ENCODE measurements at regions not wholly inside any gene's neighbourhood (a gene's known extent, or its start where the extent isn't known, plus 50 kb on each side); places are given as distances from the start of the nearest gene placed in this dataset.
"Not testable (repeated sequence)": the region's sequence is repeated elsewhere in the genome, so short reads cannot be mapped to it uniquely, and the experiment has no call there.

DNA sequence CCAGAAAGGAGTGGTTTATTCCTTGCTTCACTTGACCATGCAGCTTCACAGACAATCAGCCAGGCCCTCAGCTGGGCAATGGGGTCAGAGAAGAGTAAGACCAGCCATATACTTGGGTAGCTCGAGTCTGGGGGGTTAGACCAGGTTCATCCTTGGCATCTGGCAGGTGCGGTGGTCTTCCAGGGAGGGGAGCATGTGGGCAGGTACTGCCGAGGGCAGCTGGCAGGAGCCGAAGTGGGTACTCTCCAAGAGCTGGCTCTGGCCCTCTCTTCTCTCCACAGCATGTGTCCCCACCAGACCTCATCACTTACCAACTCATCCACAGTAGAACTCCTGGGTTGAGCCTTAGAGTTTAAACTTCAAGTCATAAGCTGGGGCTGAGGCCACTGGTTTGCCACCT lies 156.8 kb downstream of the FOXD2 start:
- DNase-seq (ENCODE audit: low read depth): no peak

DNA sequence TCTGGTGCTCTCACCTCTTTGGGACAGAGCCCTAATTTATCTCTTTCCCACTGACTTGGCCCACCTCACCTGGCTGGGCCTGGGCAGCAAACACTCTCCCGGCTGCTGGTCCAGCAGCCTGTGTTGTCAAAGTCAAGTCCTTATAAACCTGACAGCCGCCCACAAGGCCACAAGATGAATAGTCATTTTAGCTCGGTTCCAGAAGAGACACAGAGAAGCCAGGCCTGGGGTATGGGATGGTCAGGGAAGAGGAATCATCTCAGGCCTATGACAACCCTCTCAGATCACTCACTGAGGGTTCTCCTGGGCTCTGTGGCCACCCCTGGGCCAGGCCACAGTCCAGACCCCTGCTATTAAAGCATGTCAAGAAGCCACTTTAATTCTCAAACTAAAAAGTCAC lies 158.5 kb downstream of the FOXD2 start:
- no peak for DNase-seq (ENCODE audit: low read depth)

DNA sequence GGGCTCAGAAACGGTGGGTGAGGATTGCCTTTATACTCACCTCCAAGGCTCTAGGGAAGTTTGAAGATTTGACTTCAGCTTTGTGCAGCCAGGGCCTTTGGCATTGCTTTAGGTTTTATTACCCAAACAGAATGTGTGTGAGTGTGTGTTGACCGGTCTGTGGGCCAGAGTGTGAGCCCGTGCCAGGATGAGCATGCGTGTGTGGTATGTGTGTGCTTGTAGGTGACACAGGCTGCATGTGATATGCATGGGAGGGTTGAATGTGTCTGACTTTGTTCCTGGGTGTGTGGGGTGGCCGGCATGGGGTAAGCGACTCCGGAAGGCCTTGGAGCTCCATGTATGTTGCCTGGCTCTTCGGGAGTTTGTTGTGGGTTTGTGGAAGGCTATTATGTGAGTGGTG lies 160.5 kb downstream of the FOXD2 start:
- no peak for DNase-seq (ENCODE audit: low read depth)

DNA sequence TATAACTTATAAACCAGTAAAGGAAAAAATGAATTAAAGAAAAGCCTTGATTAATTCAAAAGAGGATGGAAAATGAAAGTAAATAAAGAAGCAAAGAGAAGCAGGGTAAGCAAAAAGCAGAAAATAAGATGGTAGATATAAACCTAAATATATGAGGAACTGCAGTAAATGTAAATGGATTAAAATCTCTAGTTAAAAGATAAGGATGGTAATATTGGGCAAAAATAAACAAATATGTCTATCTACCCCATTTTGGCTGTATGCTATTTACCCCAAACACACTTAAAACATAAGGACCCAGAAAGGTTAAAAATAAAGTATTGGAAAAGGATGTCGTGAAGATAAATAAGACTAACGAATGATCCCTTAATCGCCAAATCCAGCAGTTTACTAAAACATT lies 161.9 kb downstream of the FOXD2 start:
- no peak for DNase-seq (ENCODE audit: low read depth)

DNA sequence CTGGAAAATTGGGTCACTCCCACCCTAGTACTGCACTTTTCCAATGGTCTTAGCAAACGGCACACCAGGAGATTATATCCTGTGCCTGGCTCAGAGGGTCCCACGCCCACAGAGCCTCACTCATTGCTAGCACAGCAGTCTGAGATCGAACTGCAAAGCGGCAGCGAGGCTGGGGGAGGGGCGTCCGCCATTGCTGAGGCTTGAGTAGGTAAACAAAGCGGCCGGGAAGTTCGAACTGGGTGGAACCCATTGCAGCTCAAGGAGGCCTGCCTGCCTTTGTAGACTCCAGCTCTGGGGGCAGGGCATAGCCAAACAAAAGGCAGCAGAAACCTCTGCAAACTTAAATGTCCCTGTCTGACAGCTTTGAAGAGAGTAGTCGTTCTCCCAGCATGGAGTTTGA lies 164.6 kb downstream of the FOXD2 start:
- DNase-seq (ENCODE audit: low read depth): not testable (repeated sequence)

DNA sequence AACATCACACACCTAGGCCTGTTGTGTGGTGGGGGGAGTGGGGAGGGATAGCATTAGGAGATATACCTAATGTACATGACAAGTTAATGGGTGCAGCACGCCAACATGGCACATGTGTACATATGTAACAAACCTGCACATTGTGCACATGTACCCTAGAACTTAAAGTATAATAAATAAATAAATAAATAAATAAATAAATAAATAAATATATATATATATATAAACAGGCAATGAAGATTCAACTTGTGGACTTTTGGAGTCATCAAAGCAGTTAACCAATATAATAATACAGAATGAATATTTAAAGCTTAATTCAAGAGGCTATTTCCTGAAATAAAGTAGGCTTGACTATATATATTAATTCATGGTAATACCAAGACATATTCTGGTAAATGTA lies 167.0 kb downstream of the FOXD2 start:
- DNase-seq (ENCODE audit: low read depth): not testable (repeated sequence)

DNA sequence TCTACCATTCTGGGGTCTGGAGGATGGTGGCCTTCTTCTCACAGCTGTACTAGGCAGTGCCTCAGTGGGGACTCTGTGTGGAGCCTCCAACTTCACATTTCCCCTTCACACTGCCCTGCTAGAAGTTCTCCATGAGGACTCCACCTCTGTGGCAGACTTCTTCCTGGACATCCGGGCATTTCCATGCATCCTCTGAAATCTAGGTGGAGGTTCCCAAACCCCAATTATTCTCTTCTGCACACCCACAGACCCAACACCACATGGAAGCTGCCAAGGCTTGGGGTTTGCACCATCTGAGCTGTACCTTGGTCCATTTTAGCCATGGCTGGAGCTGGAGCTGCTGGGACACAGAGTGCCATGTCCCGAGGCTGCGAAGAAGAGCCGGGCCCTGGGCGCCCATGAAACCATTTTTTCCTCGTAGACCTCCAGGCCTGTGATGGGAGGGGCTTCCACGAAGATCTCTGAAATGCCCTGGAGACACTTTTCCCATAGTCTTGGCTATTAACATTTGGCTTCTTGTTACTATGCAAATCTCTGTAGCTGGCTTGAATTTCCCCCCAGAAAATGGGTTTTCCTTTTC lies 170.5 kb downstream of the FOXD2 start:
- no peak for DNase-seq (ENCODE audit: low read depth)

DNA sequence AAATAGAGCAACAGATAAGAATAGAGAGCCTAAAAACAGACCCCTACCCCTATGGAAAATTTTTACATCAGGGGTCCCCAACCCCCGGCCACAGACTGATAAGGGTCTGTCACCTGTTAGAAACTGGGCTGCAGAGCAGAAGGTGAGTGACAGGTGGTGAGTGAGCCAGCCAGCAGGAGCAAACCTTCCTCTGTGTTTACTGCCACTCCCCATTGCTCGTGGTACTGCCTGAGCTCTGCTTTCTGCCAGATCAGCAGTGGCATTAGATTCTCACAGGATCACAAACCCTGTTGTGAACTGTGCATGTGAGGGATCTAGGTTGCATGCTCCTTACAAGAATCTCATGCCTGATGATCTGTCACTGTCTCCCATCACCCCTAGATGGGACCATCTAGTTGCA lies 174.1 kb downstream of the FOXD2 start:
- no peak for DNase-seq (ENCODE audit: low read depth)

DNA sequence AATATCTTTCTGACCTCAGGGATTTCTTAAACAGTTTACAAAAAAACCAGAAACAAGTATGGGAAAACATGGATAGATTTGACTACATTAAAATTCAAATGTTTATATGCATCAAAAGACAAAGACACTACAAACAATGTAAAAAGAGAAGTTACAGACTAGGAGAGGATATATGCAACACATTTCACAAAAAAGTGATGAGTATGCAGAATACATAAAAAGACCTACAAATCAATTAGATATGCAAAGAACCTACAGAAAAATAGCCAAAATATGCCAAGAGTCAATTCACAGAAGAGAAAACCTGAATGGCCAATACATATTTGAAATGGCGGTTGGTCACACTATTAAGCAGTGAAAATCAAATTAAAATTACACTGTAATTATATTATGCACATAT lies 175.0 kb downstream of the FOXD2 start:
- no peak for DNase-seq (ENCODE audit: low read depth)

DNA sequence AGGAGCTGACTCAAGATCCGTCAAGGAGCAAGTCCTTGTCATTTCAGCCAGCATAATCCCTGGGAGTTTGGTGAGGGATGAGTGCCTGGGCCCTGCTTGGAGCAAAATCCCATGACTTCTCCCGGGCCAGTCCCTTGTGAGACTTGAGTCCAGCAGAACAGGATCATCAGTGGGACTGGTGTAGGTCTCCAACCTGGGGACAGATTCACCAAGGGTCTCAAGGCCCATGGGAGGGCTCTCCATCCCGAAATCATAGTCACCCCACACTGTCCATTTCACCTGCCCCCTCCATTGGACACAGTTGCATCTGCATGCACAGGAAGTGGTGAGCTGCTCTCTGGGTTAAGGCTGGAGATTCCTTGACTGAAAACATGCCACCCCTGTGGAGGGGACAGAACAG lies 178.2 kb downstream of the FOXD2 start:
- no peak for DNase-seq (ENCODE audit: low read depth)

DNA sequence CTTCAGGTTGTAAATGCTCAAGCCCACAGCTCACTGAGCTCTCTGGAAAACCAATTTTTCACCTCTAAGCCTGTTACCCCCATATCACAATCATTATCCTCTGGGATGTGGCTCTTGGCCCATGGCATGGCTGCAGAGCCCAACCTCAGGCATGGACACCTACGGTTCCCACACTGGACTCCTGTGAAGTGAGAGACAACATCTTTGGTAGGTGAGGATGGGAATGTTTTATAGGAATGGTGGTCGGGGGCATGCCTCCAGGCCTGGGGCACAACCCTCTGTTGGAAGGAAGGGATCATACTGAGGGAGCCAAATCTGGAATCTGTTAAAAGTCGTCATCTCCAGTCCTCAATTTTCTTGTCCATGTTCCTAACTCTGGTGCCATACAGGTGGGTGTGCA lies 179.1 kb downstream of the FOXD2 start:
- no peak for DNase-seq (ENCODE audit: low read depth)

DNA sequence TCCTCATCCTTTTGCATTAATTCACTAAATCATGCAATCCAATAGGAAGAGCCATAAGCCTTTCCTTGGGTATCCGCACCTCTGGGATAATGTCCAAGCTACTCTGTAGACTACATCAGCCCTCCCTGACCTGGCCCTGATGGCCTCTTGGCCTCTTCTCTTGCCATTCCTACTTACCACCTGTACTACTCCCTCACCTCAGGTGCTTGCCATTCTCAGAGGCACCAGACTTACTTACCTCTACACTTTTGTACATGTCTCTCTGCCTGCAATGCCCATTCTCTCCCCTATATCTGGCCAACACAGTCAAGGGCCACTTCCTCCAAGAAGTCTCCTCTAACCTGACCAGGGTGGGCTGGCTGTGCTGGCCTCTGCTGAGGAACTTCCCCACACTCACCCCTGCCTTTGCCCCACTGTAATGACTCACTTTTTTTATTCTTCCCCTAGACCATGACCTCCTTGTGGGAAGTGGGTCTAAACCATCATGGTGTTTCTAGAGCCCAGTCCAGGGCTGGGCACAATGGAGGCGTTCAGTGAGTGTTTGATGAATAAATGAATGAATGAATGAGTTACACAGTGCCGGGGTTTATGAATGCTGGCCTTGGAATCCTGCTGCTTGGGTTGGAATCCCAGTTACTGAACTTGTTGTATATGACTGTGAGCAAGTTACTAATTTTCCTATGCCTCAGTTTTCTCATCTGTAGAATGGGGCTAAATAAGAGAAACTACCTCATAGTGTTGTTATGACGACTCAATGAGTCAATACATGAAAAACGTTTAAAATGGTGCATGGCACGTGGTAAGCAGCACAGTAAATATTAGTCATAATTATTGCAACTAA lies 179.8 kb downstream of the FOXD2 start:
- DNase-seq (ENCODE audit: low read depth): no peak

DNA sequence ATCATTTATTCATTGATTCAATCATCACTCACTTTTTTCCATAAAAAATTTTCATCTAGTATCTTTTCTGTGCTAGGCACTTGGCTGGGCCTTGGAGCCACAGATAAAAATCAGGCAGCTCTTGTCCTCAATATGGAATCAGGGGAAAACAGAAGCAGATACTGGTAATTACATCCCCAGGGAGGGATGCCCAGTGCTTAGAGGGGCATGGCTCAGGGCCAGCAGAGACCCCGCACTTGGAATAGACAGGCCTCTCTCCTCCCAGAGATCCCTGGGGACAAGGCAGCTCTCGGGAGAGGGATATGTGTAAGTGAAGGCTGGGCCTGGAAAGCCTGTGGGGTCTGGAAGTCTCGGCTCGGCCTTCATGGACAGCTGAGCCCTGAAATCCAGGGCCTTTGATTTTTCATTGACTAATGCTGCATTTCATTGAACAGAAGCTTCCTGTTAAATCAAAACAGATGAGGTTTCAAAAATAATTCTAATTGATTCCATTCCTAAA lies 180.4 kb downstream of the FOXD2 start:
- no peak for DNase-seq (ENCODE audit: low read depth)

DNA sequence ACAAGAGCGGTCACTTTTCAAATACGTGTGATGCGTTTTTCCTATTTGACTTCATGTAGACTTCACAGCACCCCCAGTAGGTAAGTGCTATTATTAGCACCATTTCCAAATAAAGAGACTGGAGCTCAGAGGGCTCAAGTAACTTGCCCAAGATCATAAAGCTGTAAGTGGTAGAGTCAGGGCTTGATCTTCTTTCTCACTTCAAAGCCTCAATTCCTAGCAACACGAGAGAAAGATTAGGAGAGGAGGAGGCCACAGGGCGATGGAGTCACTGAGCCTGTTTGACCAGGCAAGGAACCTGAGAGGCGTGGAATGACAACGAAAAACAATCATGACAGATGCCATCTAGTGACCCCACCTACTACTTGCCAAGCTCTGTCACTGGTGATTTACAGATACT lies 181.0 kb downstream of the FOXD2 start:
- DNase-seq (ENCODE audit: low read depth): no peak

DNA sequence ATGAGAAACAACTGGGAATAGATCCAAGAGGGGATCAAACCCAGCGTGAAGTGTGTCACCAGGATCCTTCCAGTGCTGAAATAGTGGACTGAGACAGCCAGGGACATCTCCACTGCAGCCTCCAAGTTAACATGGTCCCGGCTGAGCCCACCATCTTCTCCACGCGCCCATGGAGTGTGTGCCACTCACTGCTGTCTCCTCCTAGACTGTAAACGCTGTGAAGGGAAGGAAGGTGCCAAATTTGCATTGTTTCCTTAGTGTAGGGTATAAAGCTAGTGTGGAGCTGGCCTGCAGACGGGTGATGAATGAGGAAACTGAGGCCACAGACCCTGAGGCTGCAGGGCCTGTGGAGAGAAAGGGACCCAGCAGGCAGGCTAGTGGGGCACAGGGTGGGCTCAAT lies 183.6 kb downstream of the FOXD2 start:
- no peak for DNase-seq (ENCODE audit: low read depth)

DNA sequence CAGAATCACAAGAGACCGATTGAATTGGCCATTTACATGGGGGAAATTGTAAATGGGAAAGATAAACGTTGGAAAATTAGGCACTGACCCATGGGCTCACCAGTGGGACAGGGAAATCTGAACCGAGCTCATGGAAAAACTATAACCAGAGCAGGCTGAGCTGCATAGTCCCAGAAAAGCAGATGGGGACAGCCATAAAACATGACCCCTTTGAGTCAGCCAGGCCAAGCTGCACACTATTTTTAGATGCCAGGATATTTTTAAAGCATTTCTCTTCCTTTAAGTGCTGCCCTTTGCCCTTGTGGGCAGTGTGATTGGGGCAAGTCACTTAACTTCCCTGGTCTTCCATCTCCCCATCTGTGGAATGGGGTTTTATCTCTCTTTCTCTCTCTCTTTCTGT lies 184.1 kb downstream of the FOXD2 start:
- no peak for DNase-seq (ENCODE audit: low read depth)

DNA sequence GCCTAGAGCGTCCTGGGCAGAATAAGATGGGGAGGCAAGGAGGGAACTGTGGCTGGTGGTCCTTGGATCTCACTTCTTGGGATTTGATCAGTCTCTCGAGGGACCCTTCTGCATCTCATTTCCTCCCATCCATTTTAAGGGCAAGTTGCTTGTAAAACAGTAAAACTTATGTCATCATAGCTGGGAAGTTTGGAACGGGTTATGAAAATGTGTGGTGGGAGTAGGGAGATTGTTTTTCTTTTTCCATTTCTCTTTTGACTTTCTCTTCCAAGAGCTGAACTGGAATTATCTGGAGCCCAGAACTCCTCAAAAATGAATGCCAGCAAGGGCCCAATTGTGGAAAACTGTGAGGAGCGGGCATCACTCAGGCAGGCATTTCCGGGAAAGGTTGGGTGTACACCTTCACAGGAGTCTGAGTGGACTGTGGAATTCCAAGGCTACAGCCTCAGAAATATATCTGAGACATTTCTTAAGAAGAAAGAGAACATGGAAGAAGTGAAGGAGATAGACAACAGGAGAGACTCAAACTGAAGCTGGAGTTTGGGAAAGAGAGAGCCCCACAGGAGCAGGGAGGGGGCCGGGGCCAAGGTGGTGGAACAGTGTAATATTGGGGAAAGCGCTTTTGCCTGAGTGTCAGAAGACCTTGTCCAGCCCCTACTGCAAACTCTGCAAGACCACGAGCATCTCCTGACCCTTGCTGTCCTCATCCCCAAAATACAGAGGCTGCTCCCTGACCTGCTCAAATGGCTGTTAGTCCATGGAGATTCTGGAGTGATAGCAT lies 185.1 kb downstream of the FOXD2 start:
- no peak for DNase-seq (ENCODE audit: low read depth)

DNA sequence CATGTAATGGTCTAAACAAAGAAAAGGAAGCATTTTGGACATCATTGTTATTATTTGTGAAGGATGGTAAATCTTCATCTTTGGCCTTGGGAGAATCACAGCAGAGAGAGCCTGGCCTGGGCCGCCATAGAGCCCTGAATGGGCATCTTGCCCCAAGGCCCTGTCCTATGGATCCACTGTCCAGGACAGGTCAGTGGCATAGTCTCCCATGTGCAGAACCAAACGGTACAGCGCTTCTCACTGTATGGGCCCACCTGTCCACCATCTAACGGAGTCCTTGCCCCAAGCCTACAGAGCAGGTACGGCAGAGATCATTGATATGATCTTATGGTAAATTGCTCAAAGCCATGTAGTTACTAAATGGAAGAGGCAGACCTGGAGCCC lies 185.7 kb downstream of the FOXD2 start:
- DNase-seq (ENCODE audit: low read depth): no peak

DNA sequence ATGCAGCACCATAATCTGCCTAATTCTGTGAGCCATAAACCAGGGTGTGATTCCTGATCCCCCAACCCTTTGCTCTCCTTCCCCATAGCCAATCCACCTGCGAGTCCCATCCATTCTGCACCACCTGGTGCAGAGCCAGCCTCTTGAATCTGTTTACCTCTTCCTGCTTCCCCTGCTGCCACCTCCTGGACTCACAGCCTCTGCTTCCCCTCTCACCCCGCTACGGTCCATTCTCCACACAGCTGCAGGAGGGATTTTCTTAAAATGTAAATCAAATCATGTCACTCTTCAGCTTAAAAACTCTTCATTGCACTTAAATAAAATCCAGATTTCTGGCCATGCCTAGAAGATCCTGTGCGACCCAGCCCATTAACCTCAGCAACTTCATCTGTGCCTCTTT lies 186.7 kb downstream of the FOXD2 start:
- DNase-seq (ENCODE audit: low read depth): no peak

DNA sequence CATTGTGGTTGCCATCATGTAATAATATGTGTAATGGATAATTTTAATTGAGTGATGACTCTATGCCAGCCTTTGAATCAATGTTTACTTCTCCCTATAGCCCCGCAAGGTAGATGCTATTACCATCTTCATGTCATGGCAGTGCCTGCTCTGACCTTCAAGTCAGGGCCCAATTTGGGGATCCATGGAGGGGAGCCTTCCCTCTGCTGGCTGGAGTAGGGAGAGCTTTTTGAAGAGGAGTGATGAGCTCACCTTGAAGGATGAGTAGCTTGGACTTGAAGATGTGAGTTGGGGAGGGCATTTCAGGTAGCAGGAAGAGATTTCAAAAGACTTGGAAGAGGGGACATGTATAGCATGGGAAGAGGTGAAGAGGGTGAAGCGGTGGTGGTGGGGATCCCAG lies 189.2 kb downstream of the FOXD2 start:
- no peak for DNase-seq (ENCODE audit: low read depth)

DNA sequence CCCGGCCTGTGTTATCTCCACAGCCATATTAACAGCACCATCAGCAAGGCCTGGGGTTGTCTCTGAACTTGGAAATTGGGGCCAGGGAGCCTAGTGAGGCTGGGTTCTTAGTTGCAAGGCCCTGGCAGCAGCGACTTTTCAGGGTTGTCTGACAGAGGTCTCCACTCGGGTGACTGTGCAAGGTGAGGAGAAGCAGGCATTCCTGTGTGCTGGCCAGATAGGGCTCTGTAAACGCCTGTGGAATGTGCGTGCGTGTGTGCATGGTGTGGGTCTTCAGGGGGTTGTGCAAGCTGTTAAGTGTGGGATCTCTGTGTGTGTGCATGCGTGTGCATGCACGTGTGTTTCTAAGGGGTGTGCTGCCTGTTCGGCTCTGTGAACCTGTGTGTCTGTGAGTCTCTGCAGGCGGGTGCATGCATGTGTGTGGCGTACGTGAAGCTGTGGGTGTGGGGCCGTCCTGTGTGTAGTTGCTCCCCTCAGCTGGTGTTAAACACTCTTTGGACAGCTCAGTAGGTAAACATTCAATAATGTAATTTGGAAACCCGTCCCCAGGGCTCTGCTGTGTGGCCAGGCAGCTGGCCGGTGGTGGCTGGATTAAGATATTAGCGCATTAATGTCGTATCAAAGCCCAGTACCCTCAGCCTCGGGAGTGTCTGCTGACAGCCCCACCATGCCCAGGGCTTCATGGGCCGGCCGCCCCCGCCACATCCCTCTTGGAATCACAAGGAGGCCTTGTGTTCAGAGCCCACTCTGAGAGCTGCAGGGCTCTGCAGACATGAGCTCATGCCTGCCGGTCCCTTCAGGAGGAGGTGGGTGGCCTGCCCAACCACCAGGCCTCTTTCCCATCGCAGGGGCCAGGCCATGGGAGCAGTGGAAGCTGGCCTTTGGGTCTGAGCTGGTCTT lies 189.9 kb downstream of the FOXD2 start:
- no peak for DNase-seq (ENCODE audit: low read depth)

DNA sequence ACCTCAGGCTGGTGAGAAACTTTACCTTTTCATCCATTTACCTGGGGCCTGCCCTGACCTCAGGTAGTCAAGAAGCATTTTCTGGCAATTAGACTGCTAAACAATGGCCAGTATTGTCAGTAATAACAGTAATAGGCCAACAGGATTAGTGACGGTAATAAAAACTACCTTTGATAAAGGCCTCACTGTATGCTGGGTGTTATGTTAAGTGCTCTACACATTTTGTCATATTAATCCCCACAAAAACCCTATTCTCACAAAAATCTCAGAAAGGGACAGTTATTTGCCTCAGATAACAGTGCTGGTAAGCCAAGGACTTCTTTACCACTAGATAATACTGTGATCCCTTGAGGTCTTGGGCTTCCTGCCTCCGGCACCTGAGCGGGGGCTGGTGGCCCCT lies 191.4 kb downstream of the FOXD2 start:
- DNase-seq (ENCODE audit: low read depth): no peak
